HG03135 (cell line): ENCODE measurements at regions not wholly inside any gene's neighbourhood (a gene's known extent, or its start where the extent isn't known, plus 50 kb on each side); places are given as distances from the start of the nearest gene placed in this dataset.

ENCODE experiments used
- ATAC-seq: cut with Tn5 transposase; IDR thresholded peaks from one replicate; pipeline ENCODE4 v1.9.1; 2021; ENCODE audit warnings: mild to moderate bottlenecking, moderate library complexity; ENCODE audit not compliant: unreplicated experiment

GRCh38 chr1:90502696-90503095 lies 214.4 kb downstream of the BARHL2 start:
- no peak for ATAC-seq

- ATAC-seq: no peak
Measured at GRCh38 chr1:90502194-90502593, 214.9 kb downstream of the BARHL2 start.

DNA sequence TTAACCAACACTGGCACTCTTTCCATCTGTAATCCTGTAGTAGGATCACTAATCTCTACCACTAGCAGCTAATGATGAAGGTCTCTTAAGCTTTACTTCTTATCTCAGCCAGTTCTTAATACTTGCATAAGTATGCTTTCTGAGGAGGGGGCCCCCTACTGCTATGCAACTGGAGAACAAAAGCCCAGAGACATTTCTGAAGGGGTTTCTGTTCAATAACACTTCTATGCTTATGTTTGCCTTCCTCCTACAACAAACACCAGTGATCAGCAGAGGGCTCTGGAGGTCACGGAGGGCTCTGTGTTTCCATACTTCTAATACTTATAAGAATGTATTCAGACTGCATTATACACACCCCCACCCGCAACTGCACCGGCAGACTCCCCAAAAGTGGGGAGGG lies 215.8 kb downstream of the BARHL2 start:
- no peak for ATAC-seq

- ATAC-seq: no peak
Measured at GRCh38 chr1:90494748-90495282, 222.3 kb downstream of the BARHL2 start.

DNA sequence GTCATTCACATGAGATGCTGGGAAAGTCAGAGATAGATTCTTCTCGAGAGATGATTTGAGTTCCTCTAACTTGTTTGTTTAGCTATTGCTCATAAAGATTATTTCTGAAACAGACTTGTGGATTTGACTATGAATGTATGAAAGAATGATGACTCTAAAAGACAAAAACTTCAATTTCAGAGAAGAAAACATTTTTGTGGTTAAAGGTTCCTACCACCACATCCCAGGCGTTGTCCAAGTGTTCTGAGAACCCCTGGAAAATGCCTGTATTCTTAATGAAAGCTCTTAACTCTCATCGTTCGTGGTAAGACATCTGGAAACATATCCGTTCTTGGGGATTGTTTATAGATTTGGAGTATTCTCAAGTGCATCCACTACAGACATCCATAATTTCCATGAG lies 228.7 kb downstream of the BARHL2 start:
- ATAC-seq: no peak

- no peak for ATAC-seq
Measured at GRCh38 chr1:90486996-90487395, 230.1 kb downstream of the BARHL2 start.

DNA sequence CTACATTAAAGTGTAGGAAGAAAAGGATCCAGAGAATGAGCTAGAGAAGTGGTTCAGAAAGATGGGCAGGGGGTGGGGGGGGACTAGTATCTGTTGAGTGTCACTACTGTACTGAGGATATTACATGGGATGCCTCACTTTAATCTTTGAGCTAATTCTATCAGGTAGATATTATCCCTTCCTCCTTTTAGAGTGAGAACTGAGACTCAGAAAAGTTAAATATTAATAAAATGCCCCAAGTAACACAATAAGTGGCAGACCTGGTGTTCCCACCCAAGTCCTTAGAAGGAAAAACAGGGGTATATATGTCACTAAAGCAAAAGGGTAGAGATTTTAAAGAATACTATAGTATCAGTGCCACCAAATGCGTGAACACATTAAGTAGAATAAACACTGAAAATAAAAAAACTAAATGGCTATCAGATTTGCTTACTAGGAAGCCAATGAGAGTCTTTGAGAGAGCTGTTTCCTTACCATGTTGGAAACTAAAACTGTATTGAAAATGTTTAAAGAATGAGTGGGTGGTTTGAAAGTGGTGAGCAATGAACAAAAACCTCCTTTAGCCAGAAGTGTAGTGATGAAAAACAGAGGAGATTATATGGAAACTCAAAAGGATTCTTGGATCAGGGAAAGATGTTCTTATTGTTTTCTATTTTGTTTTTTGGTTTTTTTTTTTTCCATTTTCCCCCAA lies 230.8 kb downstream of the BARHL2 start:
- peak; percentile 57 for ATAC-seq

GRCh38 chr1:90480271-90480835 lies 236.7 kb downstream of the BARHL2 start:
- ATAC-seq: no peak

GRCh38 chr1:90476994-90477393 lies 240.1 kb downstream of the BARHL2 start:
- no peak for ATAC-seq

DNA sequence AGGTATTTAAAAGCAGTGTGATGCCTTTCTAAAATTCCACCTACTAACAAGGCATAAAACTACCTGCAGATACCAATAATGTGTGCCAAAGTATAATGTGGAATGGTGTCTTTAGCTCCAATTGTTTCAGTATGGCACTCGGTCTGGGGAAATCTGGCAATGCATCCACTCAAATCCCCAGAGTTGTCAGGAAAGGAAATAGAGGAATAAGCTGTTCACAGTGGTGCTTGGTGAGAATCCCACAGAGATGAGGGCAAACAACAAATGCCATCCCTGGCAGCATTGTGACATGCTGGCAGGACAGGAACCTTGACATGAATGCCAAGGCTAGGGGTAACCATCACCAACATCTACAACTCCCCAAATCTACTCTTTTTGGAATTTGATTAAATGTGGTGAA lies 240.7 kb downstream of the BARHL2 start:
- no peak for ATAC-seq

GRCh38 chr1:90475631-90476030 lies 241.5 kb downstream of the BARHL2 start:
- no peak for ATAC-seq

- ATAC-seq: no peak
Measured at GRCh38 chr1:90474731-90475130, 242.4 kb downstream of the BARHL2 start.

GRCh38 chr1:90474158-90474557 lies 242.9 kb downstream of the BARHL2 start:
- no peak for ATAC-seq

DNA sequence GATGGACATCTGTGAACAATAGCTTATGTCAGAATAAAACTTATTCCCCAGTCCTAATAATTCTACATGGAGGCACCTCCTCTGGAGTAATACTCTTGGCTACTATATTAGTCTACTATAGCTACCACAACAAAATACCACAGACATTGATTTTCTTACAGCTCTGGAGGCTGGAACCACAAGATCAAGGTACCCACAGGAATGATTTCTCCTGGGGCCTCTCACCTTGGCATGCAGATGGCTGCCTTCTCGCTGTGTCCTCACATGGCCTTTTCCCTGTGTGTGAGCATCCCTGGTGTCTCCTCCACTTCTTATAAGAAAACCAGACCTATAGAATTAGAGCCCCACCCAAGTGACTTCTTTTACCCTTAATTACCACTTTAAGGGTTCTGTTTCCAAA lies 244.3 kb downstream of the BARHL2 start:
- no peak for ATAC-seq

GRCh38 chr1:90459570-90459969 lies 257.5 kb downstream of the BARHL2 start:
- ATAC-seq: no peak

DNA sequence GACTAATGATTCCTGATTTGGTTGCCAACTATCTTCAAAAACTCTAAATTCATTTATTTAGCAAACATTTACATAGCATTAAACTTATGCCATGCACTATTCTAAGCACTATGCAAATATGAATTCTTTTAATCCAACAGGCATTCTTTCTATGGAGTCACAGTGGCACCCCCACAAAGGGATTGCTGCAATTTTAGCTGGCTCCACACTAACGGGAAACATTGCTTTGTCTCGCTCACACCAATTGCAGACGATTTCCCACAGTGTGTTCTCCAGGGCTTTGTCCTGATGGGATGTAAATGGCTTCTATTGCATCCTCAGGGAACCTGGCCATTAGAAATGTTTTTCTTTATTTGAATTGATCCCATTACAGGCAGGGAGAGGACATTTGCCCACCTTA lies 259.1 kb downstream of the BARHL2 start:
- no peak for ATAC-seq

GRCh38 chr1:90452491-90452890 lies 264.6 kb downstream of the BARHL2 start:
- no peak for ATAC-seq

DNA sequence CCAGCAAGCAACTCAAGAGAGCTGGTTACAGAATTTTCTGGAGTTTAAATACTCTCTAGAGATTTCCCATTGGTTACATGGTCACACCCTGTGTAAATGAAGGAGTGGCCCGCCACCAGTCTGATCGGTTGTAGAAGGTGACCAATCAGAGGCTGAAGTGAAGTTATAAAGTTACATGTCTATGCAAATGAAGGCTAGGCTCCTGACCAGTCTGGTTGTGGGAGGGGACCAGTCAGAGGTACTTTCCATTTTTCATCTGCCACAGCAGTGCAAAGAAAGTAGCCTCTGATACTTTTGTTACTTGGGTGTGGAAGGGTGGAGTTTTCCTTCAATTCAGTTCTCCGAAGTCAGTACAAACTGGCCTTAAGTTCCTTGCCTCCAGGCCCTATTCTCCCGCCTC lies 273.7 kb downstream of the BARHL2 start:
- no peak for ATAC-seq

GRCh38 chr1:90435351-90435750 lies 281.8 kb downstream of the BARHL2 start:
- no peak for ATAC-seq

- ATAC-seq: no peak
Measured at GRCh38 chr1:90434460-90434859, 282.6 kb downstream of the BARHL2 start.

DNA sequence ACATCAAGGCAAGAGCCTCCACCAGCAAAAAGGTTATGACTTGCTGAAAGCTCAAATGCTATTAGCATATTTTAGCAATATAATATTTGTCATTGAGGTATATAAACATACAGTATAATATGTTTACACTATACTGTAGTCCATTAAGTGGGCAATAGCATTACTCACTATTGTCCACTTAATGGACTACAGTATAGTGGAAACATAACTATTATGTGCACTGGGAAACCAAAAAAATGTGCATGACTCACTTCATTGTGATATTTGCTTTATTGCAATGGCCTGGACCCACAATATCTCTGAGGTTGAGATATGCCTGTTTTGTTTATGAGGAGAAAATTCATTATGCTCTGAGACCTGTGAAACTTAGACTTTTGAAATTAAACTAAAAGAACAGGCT lies 300.0 kb downstream of the BARHL2 start:
- ATAC-seq: no peak

GRCh38 chr1:90414201-90414600 lies 302.9 kb downstream of the BARHL2 start:
- ATAC-seq: no peak

- no peak for ATAC-seq
Measured at GRCh38 chr1:90413519-90413918, 303.6 kb downstream of the BARHL2 start.
